ENCODE measurements at regions not wholly inside any gene's neighbourhood (a gene's known extent, or its start where the extent isn't known, plus 50 kb on each side); places are given as distances from the start of the nearest gene placed in this dataset.

DNA sequence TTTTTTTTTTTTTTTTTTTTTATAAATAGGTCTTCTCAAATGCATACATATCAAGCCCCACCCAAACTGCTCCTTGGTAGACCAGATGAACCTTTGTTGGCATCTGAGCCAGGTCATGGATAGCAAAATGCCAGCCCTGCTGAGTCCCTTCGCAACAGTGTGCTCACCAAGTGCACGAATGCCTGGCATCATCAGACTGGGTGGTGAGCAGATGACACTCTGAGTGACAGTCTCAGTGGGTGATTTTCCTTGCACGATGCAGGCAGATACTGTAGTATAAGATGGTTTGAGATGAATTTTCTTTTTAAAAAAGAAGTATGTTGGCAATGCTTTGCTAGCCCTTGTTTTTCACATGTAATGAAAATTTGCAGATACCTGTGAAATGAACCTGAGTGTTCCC lies 74.0 kb downstream of the RCN1 start:
- WGBS (ENCODE audit: insufficient coverage): 93% methylated on average over 3 of the region's 3 CpGs

DNA sequence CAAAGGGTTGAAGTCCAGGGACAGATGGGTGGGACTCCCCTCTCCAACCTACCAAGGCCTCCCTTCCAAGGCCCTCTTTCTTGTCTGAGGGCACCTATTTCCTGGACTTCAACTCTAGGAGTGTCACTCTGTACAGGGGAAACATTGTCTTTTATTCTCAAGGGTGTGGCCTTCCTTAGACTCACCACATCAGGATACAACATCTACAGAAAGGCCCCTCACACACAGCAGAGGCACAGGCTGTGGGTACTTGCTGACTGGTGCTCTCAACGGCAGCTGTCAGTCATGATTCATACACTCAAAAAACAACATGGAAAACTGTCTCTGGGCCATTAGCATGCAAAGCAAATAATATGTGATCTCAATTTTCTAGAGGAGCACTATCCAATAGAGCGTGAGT lies 78.0 kb downstream of the RCN1 start:
- DNase-seq: no peak
- Mint-ChIP-seq H3K36me3 (no peaks in the 10 kb centered on the region), H3K4me1 (no peaks in the 10 kb centered on the region), H3K9me3 (no peaks in the 10 kb centered on the region), H3K27me3 (ENCODE audit: low read depth in 3 of 3) (peaks cover 0 to 12% (median 3%) of the 10 kb centered on the region in 3 donors), H3K4me3 (no peak overlapping the region), H3K27ac (no peak overlapping the region)
- TF ChIP-seq, protein P1, sequence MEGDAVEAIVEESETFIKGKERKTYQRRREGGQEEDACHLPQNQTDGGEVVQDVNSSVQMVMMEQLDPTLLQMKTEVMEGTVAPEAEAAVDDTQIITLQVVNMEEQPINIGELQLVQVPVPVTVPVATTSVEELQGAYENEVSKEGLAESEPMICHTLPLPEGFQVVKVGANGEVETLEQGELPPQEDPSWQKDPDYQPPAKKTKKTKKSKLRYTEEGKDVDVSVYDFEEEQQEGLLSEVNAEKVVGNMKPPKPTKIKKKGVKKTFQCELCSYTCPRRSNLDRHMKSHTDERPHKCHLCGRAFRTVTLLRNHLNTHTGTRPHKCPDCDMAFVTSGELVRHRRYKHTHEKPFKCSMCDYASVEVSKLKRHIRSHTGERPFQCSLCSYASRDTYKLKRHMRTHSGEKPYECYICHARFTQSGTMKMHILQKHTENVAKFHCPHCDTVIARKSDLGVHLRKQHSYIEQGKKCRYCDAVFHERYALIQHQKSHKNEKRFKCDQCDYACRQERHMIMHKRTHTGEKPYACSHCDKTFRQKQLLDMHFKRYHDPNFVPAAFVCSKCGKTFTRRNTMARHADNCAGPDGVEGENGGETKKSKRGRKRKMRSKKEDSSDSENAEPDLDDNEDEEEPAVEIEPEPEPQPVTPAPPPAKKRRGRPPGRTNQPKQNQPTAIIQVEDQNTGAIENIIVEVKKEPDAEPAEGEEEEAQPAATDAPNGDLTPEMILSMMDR (IDR thresholded peaks at IDR 0.05): no peak
- Histone ChIP-seq H3K27me3 (ENCODE audit: control insufficient read depth in 2 of 2, insufficient read depth in 2 of 2, low read length in 2 of 2) (no peaks in the 10 kb centered on the region), H3K4me3 (replicated peaks in 1 of 3; ENCODE audit: low read depth in 2 of 3, low read length in 3 of 3) (no peak overlapping the region), H4K20me1 (ENCODE audit: insufficient read depth, low read length) (no peaks in the 10 kb centered on the region), H3K4me2 (replicated peaks; ENCODE audit: extremely low read depth, low read length, poor library complexity, severe bottlenecking) (no peak overlapping the region), H3K9ac (ENCODE audit: insufficient read depth, low read length, poor library complexity, severe bottlenecking) (no peak overlapping the region), H3K9me3 (replicated peaks in 1 of 2; ENCODE audit: control insufficient read depth in 1 of 2, insufficient read depth in 1 of 2, low read length in 2 of 2) (no peaks in the 10 kb centered on the region), H3K4me1 (ENCODE audit: control insufficient read depth in 1 of 2, insufficient read depth in 2 of 2, low read length in 2 of 2) (no peaks in the 10 kb centered on the region), H3K27ac (ENCODE audit: low read depth in 1 of 2, low read length in 2 of 2) (no peak overlapping the region), H3K36me3 (replicated peaks in 1 of 2; ENCODE audit: control insufficient read depth in 1 of 2, insufficient read depth in 2 of 2, low read length in 2 of 2) (no peaks in the 10 kb centered on the region), H3K79me2 (ENCODE audit: insufficient read depth, low read length) (no peaks in the 10 kb centered on the region), H2AFZ (ENCODE audit: insufficient read depth, low read depth, low read length, poor library complexity, severe bottlenecking) (no peak overlapping the region)
- no CpG with 5 or more reads among the region's 2 CpGs for WGBS (ENCODE audit: insufficient coverage)
- intact Hi-C loops (cut with micrococcal nuclease): no loop called here

More for the DNA sequence above, 74.0 kb downstream of the RCN1 start:
- Mint-ChIP-seq H3K27me3 (ENCODE audit: low read depth in 3 of 3) (peaks cover 0 to 12% (median 7%) of the 10 kb centered on the region in 3 donors), H3K4me3 (no peak overlapping the region), H3K4me1 (no peaks in the 10 kb centered on the region), H3K27ac (no peak overlapping the region), H3K9me3 (no peaks in the 10 kb centered on the region), H3K36me3 (no peaks in the 10 kb centered on the region)
- H3K9me3 ChIP-seq (replicated peaks in 1 of 2; ENCODE audit: control insufficient read depth in 1 of 2, insufficient read depth in 1 of 2, low read length in 2 of 2): no peaks in the 10 kb centered on the region
- no peak overlapping the region for H3K27ac ChIP-seq (ENCODE audit: low read depth in 1 of 2, low read length in 2 of 2)
- no peak overlapping the region for H3K4me3 ChIP-seq (replicated peaks in 1 of 3; ENCODE audit: low read depth in 2 of 3, low read length in 3 of 3)
- TF ChIP-seq, protein P1 (IDR thresholded peaks at IDR 0.05): no peak
- H3K4me1 ChIP-seq (ENCODE audit: control insufficient read depth in 1 of 2, insufficient read depth in 2 of 2, low read length in 2 of 2): no peaks in the 10 kb centered on the region
- intact Hi-C loops (cut with micrococcal nuclease): no loop called here
- H3K79me2 ChIP-seq (ENCODE audit: insufficient read depth, low read length): no peaks in the 10 kb centered on the region
- DNase-seq: no peak
- no peak overlapping the region for H3K9ac ChIP-seq (ENCODE audit: insufficient read depth, low read length, poor library complexity, severe bottlenecking)
- no peak overlapping the region for H2AFZ ChIP-seq (ENCODE audit: insufficient read depth, low read depth, low read length, poor library complexity, severe bottlenecking)
- no peaks in the 10 kb centered on the region for H4K20me1 ChIP-seq (ENCODE audit: insufficient read depth, low read length)
- no peak overlapping the region for H3K4me2 ChIP-seq (replicated peaks; ENCODE audit: extremely low read depth, low read length, poor library complexity, severe bottlenecking)
- no peaks in the 10 kb centered on the region for H3K27me3 ChIP-seq (ENCODE audit: control insufficient read depth in 2 of 2, insufficient read depth in 2 of 2, low read length in 2 of 2)
- no peaks in the 10 kb centered on the region for H3K36me3 ChIP-seq (replicated peaks in 1 of 2; ENCODE audit: control insufficient read depth in 1 of 2, insufficient read depth in 2 of 2, low read length in 2 of 2)
